IMR-90 (cell line): ENCODE measurements at regions not wholly inside any gene's neighbourhood (a gene's known extent, or its start where the extent isn't known, plus 50 kb on each side); places are given as distances from the start of the nearest gene placed in this dataset.

Source experiments
- ATAC-seq: fragments of 200-7000 bp; cut with Tn5 transposase; 2 replicates; pipeline ENCODE4 v1.9.1; 2020; ENCODE audit warnings: low read depth, mild to moderate bottlenecking, moderate library complexity
- BruUV-seq: library from RNA; stranded (reverse); fragments of 400-500 nt; replicated peaks from 2 replicates; lab custom pipeline; 2021; lab: Mats Ljungman, UMichigan
- CTCF ChIA-PET: fragments of 300-600 bp; formaldehyde crosslinking; extraction: SDS; loops from one replicate; lab custom pipeline; 2021; ENCODE audit warnings: antibody characterized with exemption; lab: Yijun Ruan, JAX
- POLR2A ChIA-PET: fragments of 300-600 bp; sonication (Branson Sonifier 250); formaldehyde crosslinking; loops from one replicate; lab custom pipeline; 2022; ENCODE audit warnings: antibody characterized with exemption; ENCODE audit not compliant: unreplicated experiment; lab: Charles Lee
- DNase-seq: peaks from one replicate; pipeline ENCODE4 v3.0.0; 2013
- H2AFZ ChIP-seq: replicated peaks from 2 replicates; pipeline ENCODE3; 2013; ENCODE audit warnings: low read length, mild to moderate bottlenecking; ENCODE audit not compliant: poor library complexity
- H2AK5ac ChIP-seq: 2 replicates; pipeline ENCODE4 v1.6.1; 2013; ENCODE audit warnings: low read depth, low read length, inconsistent platforms
- H2AK9ac ChIP-seq: replicated peaks from 2 replicates; pipeline ENCODE3; 2013; ENCODE audit warnings: mild to moderate bottlenecking, low read depth, low read length, moderate library complexity; ENCODE audit not compliant: poor library complexity
- H2BK120ac ChIP-seq: 2 replicates; pipeline ENCODE4 v1.6.1; 2013; ENCODE audit warnings: low read depth, low read length, inconsistent platforms
- H2BK15ac ChIP-seq: 3 replicates; pipeline ENCODE4 v1.6.1; 2013; ENCODE audit warnings: low read depth, low read length, inconsistent platforms
- H2BK20ac ChIP-seq: 2 replicates; pipeline ENCODE4 v1.6.1; 2013; ENCODE audit warnings: low read depth, mild to moderate bottlenecking, inconsistent platforms, low read length, moderate library complexity
- H2BK5ac ChIP-seq: 2 replicates; pipeline ENCODE4 v1.6.1; 2013; ENCODE audit warnings: mild to moderate bottlenecking, low read depth, low read length, inconsistent platforms; ENCODE audit not compliant: poor library complexity, severe bottlenecking
- H3K14ac ChIP-seq: replicated peaks from 2 replicates; pipeline ENCODE4 v1.6.1; 2013; ENCODE audit warnings: low read depth, low read length, inconsistent platforms
- H3K18ac ChIP-seq: 2 replicates; pipeline ENCODE4 v1.6.1; 2013; ENCODE audit warnings: low read depth, low read length, control low read depth
- H3K23ac ChIP-seq: 2 replicates; pipeline ENCODE4 v1.6.1; 2013; ENCODE audit warnings: low read depth, low read length, inconsistent platforms
- H3K27ac ChIP-seq: 2 replicates; pipeline ENCODE4 v1.5.1; 2013; ENCODE audit warnings: mild to moderate bottlenecking, control low read depth, low read length; ENCODE audit not compliant: insufficient read depth
- H3K27me3 ChIP-seq: 2 replicates; pipeline ENCODE4 v1.6.1; 2013; ENCODE audit warnings: low read length; ENCODE audit not compliant: control insufficient read depth, insufficient read depth
- H3K36me3 ChIP-seq: 2 replicates; pipeline ENCODE4 v1.6.1; 2013; ENCODE audit warnings: low read length, mixed read lengths; ENCODE audit not compliant: control insufficient read depth, insufficient read depth
- H3K4ac ChIP-seq: 2 replicates; pipeline ENCODE4 v1.6.1; 2013; ENCODE audit warnings: low read depth, low read length, inconsistent platforms
- H3K4me1 ChIP-seq: 2 replicates; pipeline ENCODE4 v1.6.1; 2013; ENCODE audit warnings: low read length, mixed read lengths; ENCODE audit not compliant: control insufficient read depth, insufficient read depth
- H3K4me2 ChIP-seq: 2 replicates; pipeline ENCODE4 v1.6.1; 2013; ENCODE audit warnings: low read depth, mild to moderate bottlenecking, control low read depth, low read length, moderate library complexity
- H3K4me3 ChIP-seq: 2 replicates; pipeline ENCODE4 v1.5.1; 2013; ENCODE audit warnings: low read depth, mild to moderate bottlenecking, control low read depth, low read length, moderate library complexity; ENCODE audit not compliant: insufficient read depth
- H3K56ac ChIP-seq: 2 replicates; pipeline ENCODE4 v1.6.1; 2013; ENCODE audit warnings: low read length, inconsistent platforms; ENCODE audit not compliant: insufficient read depth; ENCODE audit errors: extremely low read depth
- H3K79me1 ChIP-seq, 2 experiments: 2 replicates each; pipeline ENCODE4 v1.6.1; 2013; ENCODE audit warnings: low read length in 2 of 2, inconsistent platforms in 1 of 2, low read depth in 1 of 2
- H3K9ac ChIP-seq: 2 replicates; pipeline ENCODE4 v1.6.1; 2013; ENCODE audit warnings: low read depth, low read length, control low read depth
- H3K9me1 ChIP-seq: 2 replicates; pipeline ENCODE4 v1.6.1; 2013; ENCODE audit warnings: low read length, inconsistent platforms; ENCODE audit not compliant: insufficient read depth
- H3K9me3 ChIP-seq: 2 replicates; pipeline ENCODE4 v1.6.1; 2013; ENCODE audit warnings: low read length; ENCODE audit not compliant: control insufficient read depth, insufficient read depth
- H4K20me1 ChIP-seq: 2 replicates; pipeline ENCODE4 v1.6.1; 2013; ENCODE audit warnings: low read length, inconsistent platforms; ENCODE audit not compliant: insufficient read depth
- H4K5ac ChIP-seq: 2 replicates; pipeline ENCODE4 v1.6.1; 2013; ENCODE audit warnings: mild to moderate bottlenecking, low read depth, low read length, control low read depth
- H4K8ac ChIP-seq, 2 experiments: 2 replicates each; pipeline ENCODE4 v1.6.1; 2013; ENCODE audit warnings: low read depth in 2 of 2, low read length in 2 of 2, control low read depth in 1 of 2, inconsistent platforms in 1 of 2
- H4K91ac ChIP-seq: 2 replicates; pipeline ENCODE4 v1.6.1; 2013; ENCODE audit warnings: low read depth, low read length, inconsistent platforms; ENCODE audit not compliant: insufficient read depth
- BHLHE40 ChIP-seq: fragments of 150-350 bp; IDR thresholded peaks from 2 replicates; pipeline ENCODE4 v1.6.1; 2016; ENCODE audit warnings: mild to moderate bottlenecking, low read depth, low read length
- CEBPB ChIP-seq: IDR thresholded peaks from 2 replicates; pipeline ENCODE4 v1.6.1; 2012; ENCODE audit warnings: low read depth, low read length, improper control_type of control experiment
- CHD1 ChIP-seq: IDR thresholded peaks from 2 replicates; pipeline ENCODE4 v1.6.1; 2012; ENCODE audit warnings: low read depth, low read length, improper control_type of control experiment
- FOS ChIP-seq: fragments of 150-350 bp; IDR thresholded peaks from 2 replicates; pipeline ENCODE4 v1.6.1; 2016; ENCODE audit warnings: low read depth, low read length
- MAFK ChIP-seq: IDR thresholded peaks from 2 replicates; pipeline ENCODE4 v1.6.1; 2012; ENCODE audit warnings: low read depth, low read length, improper control_type of control experiment
- MAZ ChIP-seq: IDR thresholded peaks from 2 replicates; pipeline ENCODE4 v1.6.1; 2012; ENCODE audit warnings: low read depth, mild to moderate bottlenecking, low read length, improper control_type of control experiment, moderate library complexity, borderline replicate concordance
- MXI1 ChIP-seq: IDR thresholded peaks from 2 replicates; pipeline ENCODE4 v1.6.1; 2012; ENCODE audit warnings: low read depth, mild to moderate bottlenecking, low read length, moderate library complexity, borderline replicate concordance
- NFE2L2 ChIP-seq: fragments of 150-350 bp; IDR thresholded peaks from 2 replicates; pipeline ENCODE4 v1.6.1; 2016; ENCODE audit warnings: low read depth, mild to moderate bottlenecking, low read length
- POLR2A ChIP-seq: IDR thresholded peaks from 2 replicates; pipeline ENCODE4 v1.6.1; 2012; ENCODE audit warnings: mild to moderate bottlenecking, low read depth, low read length
- RAD21 ChIP-seq: IDR thresholded peaks from 2 replicates; pipeline ENCODE4 v1.6.1; 2012; ENCODE audit warnings: low read length, improper control_type of control experiment
- RFX5 ChIP-seq: IDR thresholded peaks from 2 replicates; pipeline ENCODE4 v1.8.0; 2012; ENCODE audit warnings: low read depth, mild to moderate bottlenecking, low read length, moderate library complexity
- SMC3 ChIP-seq: fragments of 150-350 bp; IDR thresholded peaks from 2 replicates; pipeline ENCODE4 v1.6.1; 2016; ENCODE audit warnings: low read depth, mild to moderate bottlenecking, antibody characterized with exemption, low read length, moderate library complexity
- WGBS, 2 experiments: methylation state at CpG; one replicate each; pipeline versions ENCODE4 v1.1.5 to v1.1.7; 2013; ENCODE audit warnings: missing lambda C conversion rate in 2 of 2; ENCODE audit not compliant: insufficient read length in 1 of 2; ENCODE audit errors: extremely low coverage in 2 of 2; 5-methylcytosine and 5-hydroxymethylcytosine counted together
- dilution Hi-C: fragments of 300-500 bp; cut with HindIII; formaldehyde crosslinking; loops from one replicate; pipeline ENCODE4 v1.14.3; 2018; ENCODE audit warnings: low sequenced_read_pairs; ENCODE audit not compliant: unreplicated experiment
- in situ Hi-C: fragments of 300-500 bp; cut with MboI; formaldehyde crosslinking; loops from 3 replicates; pipeline ENCODE4 v1.14.3; 2019; ENCODE audit warnings: low sequenced_read_pairs, inconsistent platforms, mixed read lengths
- intact Hi-C: fragments of 100-400 bp; cut with micrococcal nuclease; formaldehyde crosslinking; loops from 2 replicates; pipeline ENCODE4 v1.10.0; 2022
- TF ChIP-seq, protein P1 (sequence below): fragments of 150-350 bp; IDR thresholded peaks from 2 replicates; pipeline ENCODE4 v1.6.1; 2016; ENCODE audit warnings: low read depth, mild to moderate bottlenecking, low read length, moderate library complexity, borderline replicate concordance
- TF ChIP-seq, protein P2 (sequence below): fragments of 150-350 bp; IDR thresholded peaks from 2 replicates; pipeline ENCODE4 v1.6.1; 2017; ENCODE audit warnings: mild to moderate bottlenecking, antibody characterized with exemption, low read length, low read depth
- TF ChIP-seq, protein P3 (sequence below): conservative IDR thresholded peaks from 2 replicates; pipeline ENCODE4 v1.5.1; 2012; ENCODE audit warnings: mild to moderate bottlenecking, low read depth, low read length, improper control_type of control experiment

DNA sequence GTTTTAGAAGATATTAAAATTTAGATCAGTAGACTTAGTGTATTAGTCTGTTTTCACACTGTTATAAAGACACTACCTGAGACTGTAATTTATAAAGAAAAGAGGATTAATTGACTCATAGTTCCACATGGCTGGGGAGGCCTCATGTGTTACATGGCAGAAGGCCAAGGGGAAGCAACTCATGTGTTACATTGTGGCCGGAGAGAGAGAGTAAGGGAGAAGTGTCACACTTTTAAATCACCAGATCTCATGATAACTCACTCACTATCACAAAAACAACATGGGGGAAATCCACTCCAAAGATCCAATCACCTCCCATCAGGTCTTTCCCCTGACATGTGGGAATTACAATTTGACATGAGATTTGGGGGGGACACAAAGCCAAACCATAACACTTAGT is 1159.7 kb upstream of the PCDH7 start:
- POLR2A ChIA-PET, result no interaction called here

More for the DNA sequence above, 1159.7 kb upstream of the PCDH7 start:
- H2BK15ac ChIP-seq, result no peak overlapping the region
- intact Hi-C loops (no loop called here), dilution Hi-C loops (no loop called here), in situ Hi-C loops (no loop called here)
- H3K23ac ChIP-seq, result no peak overlapping the region
- no peak for DNase-seq
- no peak overlapping the region for H3K4ac ChIP-seq
- H2BK20ac ChIP-seq, result no peak overlapping the region
- no peak overlapping the region for H3K4me3 ChIP-seq
- no peak overlapping the region for H2BK120ac ChIP-seq
- H3K36me3 ChIP-seq, result no peaks in the 10 kb centered on the region
- H3K4me1 ChIP-seq, result no peaks in the 10 kb centered on the region
- H3K14ac ChIP-seq, result no peak overlapping the region
- no peak overlapping the region for H2BK5ac ChIP-seq
- no peak for ATAC-seq
- TF ChIP-seq, protein P1, sequence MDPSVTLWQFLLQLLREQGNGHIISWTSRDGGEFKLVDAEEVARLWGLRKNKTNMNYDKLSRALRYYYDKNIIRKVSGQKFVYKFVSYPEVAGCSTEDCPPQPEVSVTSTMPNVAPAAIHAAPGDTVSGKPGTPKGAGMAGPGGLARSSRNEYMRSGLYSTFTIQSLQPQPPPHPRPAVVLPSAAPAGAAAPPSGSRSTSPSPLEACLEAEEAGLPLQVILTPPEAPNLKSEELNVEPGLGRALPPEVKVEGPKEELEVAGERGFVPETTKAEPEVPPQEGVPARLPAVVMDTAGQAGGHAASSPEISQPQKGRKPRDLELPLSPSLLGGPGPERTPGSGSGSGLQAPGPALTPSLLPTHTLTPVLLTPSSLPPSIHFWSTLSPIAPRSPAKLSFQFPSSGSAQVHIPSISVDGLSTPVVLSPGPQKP, result no peak
- TF ChIP-seq RAD21 (no peak), NFE2L2 (no peak), FOS (no peak), CEBPB (no peak), CHD1 (no peak), MXI1 (no peak), BHLHE40 (no peak), POLR2A (no peak), SMC3 (no peak), MAZ (no peak), RFX5 (no peak), MAFK (no peak)
- TF ChIP-seq, protein P2, sequence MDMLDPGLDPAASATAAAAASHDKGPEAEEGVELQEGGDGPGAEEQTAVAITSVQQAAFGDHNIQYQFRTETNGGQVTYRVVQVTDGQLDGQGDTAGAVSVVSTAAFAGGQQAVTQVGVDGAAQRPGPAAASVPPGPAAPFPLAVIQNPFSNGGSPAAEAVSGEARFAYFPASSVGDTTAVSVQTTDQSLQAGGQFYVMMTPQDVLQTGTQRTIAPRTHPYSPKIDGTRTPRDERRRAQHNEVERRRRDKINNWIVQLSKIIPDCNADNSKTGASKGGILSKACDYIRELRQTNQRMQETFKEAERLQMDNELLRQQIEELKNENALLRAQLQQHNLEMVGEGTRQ, result no peak
- TF ChIP-seq, protein P3, sequence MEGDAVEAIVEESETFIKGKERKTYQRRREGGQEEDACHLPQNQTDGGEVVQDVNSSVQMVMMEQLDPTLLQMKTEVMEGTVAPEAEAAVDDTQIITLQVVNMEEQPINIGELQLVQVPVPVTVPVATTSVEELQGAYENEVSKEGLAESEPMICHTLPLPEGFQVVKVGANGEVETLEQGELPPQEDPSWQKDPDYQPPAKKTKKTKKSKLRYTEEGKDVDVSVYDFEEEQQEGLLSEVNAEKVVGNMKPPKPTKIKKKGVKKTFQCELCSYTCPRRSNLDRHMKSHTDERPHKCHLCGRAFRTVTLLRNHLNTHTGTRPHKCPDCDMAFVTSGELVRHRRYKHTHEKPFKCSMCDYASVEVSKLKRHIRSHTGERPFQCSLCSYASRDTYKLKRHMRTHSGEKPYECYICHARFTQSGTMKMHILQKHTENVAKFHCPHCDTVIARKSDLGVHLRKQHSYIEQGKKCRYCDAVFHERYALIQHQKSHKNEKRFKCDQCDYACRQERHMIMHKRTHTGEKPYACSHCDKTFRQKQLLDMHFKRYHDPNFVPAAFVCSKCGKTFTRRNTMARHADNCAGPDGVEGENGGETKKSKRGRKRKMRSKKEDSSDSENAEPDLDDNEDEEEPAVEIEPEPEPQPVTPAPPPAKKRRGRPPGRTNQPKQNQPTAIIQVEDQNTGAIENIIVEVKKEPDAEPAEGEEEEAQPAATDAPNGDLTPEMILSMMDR, result no peak
- H3K79me1 ChIP-seq, result no peaks in the 10 kb centered on the region
- no CpG with 5 or more reads among the region's 1 CpG for WGBS, 2 experiments
- no peak overlapping the region for H2AFZ ChIP-seq
- H3K9ac ChIP-seq, result no peak overlapping the region
- H4K20me1 ChIP-seq, result no peaks in the 10 kb centered on the region
- CTCF ChIA-PET, result interaction anchor here (0.7 kb wide), 1 partner anchor 479 kb away, joined by 3 read pairs; no protein-coding TSS in a partner anchor
- no peak overlapping the region for H4K5ac ChIP-seq
- no peak overlapping the region for H2AK5ac ChIP-seq
- no peaks in the 10 kb centered on the region for H3K27me3 ChIP-seq
- BruUV-seq, result no TSS peak
- no peaks in the 10 kb centered on the region for H3K9me1 ChIP-seq
- H3K56ac ChIP-seq, result no peak overlapping the region
- H3K4me2 ChIP-seq, result no peak overlapping the region
- H3K27ac ChIP-seq, result no peak overlapping the region
- no peak overlapping the region for H4K8ac ChIP-seq
- H4K91ac ChIP-seq, result no peak overlapping the region
- no peaks in the 10 kb centered on the region for H3K9me3 ChIP-seq
- H2AK9ac ChIP-seq, result no peak overlapping the region
- no peak overlapping the region for H3K18ac ChIP-seq
